Neutrophil (primary cell): ENCODE measurements at regions not wholly inside any gene's neighbourhood (a gene's known extent, or its start where the extent isn't known, plus 50 kb on each side); places are given as distances from the start of the nearest gene placed in this dataset.

Source experiments
- H3K27ac ChIP-seq: fragments of 200-600 bp; sonication (generic); 2 replicates; pipeline ENCODE4 v1.5.1; 2016; ENCODE audit warnings: mild to moderate bottlenecking, moderate library complexity
- H3K27me3 ChIP-seq: fragments of 200-600 bp; sonication (generic); 2 replicates; pipeline ENCODE4 v1.6.0; 2016; ENCODE audit warnings: mild to moderate bottlenecking
- H3K36me3 ChIP-seq: fragments of 200-600 bp; sonication (generic); 2 replicates; pipeline ENCODE4 v1.5.1; 2017
- H3K4me1 ChIP-seq, 2 experiments: fragments of 200-600 bp in 1 of 2; sonication (generic) in 1 of 2; 1 replicate in 1 of 2; 2 replicates in 1 of 2; pipeline versions ENCODE4 v1.5.1 to v1.6.1; 2013 to 2016; ENCODE audit warnings: low read depth in 1 of 2, low read length in 1 of 2, mild to moderate bottlenecking in 1 of 2, moderate library complexity in 1 of 2; ENCODE audit not compliant: control insufficient read depth in 1 of 2, insufficient read depth in 1 of 2
- H3K4me3 ChIP-seq, 2 experiments: fragments of 200-600 bp in 1 of 2; sonication (generic) in 1 of 2; 1 replicate in 1 of 2; 2 replicates in 1 of 2; pipeline ENCODE4 v1.5.1; 2013 to 2016; ENCODE audit warnings: low read depth in 1 of 2, low read length in 1 of 2, mild to moderate bottlenecking in 1 of 2, moderate library complexity in 1 of 2
- H3K9me3 ChIP-seq: fragments of 200-600 bp; sonication (generic); 2 replicates; pipeline ENCODE4 v1.5.1; 2016
- TF ChIP-seq, protein P1 (sequence below): fragments of 200-600 bp; sonication (generic); IDR thresholded peaks from 2 replicates; pipeline ENCODE4 v1.5.1; 2016; ENCODE audit warnings: antibody characterized with exemption

DNA sequence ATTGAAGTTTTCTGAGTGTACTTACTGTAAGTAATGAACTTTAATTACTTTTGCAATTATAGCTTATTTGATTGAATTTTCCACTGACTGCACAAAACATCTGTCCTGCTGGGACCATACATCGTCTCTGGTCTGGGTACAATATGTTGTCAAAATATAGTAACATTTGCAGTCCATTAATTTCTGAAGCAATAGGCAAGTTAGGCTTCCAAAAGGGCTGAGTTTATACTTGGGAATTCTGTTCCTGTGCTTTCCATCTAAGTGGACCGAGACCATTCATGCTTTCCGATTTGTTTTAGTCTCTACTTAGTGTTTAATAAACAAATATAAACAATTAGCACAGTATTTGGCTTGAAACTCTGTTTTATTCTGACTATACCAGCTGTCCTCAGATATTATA is 139.3 kb downstream of the RFPL4B start:
- TF ChIP-seq, protein P1, sequence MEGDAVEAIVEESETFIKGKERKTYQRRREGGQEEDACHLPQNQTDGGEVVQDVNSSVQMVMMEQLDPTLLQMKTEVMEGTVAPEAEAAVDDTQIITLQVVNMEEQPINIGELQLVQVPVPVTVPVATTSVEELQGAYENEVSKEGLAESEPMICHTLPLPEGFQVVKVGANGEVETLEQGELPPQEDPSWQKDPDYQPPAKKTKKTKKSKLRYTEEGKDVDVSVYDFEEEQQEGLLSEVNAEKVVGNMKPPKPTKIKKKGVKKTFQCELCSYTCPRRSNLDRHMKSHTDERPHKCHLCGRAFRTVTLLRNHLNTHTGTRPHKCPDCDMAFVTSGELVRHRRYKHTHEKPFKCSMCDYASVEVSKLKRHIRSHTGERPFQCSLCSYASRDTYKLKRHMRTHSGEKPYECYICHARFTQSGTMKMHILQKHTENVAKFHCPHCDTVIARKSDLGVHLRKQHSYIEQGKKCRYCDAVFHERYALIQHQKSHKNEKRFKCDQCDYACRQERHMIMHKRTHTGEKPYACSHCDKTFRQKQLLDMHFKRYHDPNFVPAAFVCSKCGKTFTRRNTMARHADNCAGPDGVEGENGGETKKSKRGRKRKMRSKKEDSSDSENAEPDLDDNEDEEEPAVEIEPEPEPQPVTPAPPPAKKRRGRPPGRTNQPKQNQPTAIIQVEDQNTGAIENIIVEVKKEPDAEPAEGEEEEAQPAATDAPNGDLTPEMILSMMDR: no peak
- Histone ChIP-seq H3K9me3 (no peaks in the 10 kb centered on the region), H3K27ac (no peak overlapping the region), H3K4me1 (no peaks in the 10 kb centered on the region), H3K36me3 (no peaks in the 10 kb centered on the region), H3K4me3 (no peak overlapping the region), H3K27me3 (no peaks in the 10 kb centered on the region)

DNA sequence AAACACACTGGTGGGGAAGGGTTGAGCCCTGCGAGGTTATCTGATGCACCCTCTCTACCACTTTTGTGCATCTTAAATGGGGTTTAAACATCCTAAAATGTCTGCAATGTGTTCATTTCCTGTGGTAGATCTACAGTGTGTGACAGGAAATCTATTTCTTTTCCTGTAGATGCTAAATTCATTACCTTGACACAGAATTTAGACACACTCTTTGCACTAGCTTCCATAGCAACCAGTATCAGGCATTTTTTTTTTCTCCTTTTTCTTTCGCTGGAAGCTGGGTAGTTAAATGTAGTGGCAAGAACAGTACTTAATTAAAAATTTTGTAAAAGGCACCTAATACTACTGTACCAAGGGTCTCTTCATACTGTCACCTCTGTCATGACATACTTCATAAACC is 141.1 kb downstream of the RFPL4B start:
- Histone ChIP-seq H3K27me3 (no peaks in the 10 kb centered on the region), H3K27ac (no peak overlapping the region), H3K36me3 (no peaks in the 10 kb centered on the region), H3K9me3 (no peaks in the 10 kb centered on the region), H3K4me3 (no peak overlapping the region), H3K4me1 (no peaks in the 10 kb centered on the region)
- TF ChIP-seq, protein P1: no peak

DNA sequence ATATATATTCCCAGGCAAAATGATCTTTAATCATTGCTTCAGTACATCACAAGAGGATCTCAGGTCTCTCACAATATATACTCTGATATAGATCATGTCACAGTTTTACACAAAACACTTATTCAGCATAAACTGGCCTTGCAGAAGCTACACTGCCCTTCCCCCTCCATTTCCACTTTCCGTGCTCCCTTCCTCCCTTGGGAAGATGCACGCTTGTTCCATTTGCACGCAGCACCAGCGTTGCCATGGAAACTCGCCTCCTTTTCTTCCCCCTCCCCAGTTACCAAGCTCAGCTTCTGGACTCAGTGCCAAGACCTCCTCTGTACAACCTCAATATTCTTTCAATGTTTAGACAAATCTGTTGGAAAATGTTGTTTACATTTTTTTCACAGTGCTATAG is 154.6 kb downstream of the RFPL4B start:
- H3K27me3 ChIP-seq: no peaks in the 10 kb centered on the region
- H3K36me3 ChIP-seq: no peaks in the 10 kb centered on the region
- no peaks in the 10 kb centered on the region for H3K4me1 ChIP-seq
- no peak overlapping the region for H3K27ac ChIP-seq
- no peaks in the 10 kb centered on the region for H3K9me3 ChIP-seq
- TF ChIP-seq, protein P1: no peak
- H3K4me3 ChIP-seq: no peak overlapping the region

DNA sequence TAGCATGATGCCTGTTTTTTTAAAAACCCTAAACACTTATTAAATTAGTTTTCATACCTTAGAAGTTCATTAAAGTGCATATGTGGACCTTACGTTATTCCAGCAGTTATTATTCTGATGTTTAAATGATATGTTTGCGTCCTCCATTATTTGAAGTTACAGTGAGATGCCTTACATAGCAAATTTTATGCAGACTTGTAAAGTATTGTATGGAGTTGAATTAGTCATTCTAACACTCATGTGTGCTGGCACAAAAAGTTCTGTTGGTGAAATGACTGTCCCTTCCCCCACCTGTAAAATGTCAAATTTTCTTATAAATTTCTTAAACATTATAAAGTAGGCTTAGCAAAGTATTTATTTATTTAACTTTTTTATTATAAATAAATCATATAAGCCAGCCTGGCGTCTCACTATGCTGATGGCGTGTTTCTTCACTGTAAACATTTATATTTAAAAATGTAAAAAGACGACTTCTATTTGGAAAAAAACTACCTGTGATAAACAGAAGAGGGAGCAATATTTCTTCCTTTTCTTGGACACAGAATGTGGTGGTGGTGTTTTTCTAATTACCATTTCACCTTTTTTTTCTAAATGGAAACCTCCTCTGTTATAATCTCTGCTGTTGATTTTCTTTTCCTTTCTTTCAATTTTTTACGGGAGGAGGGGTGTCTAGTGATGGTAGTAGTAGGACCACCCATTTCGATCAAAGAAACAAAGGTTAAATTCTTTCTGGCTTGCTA is 155.4 kb downstream of the RFPL4B start:
- TF ChIP-seq, protein P1: no peak
- no peaks in the 10 kb centered on the region for H3K36me3 ChIP-seq
- H3K27ac ChIP-seq: no peak overlapping the region
- H3K4me3 ChIP-seq: no peak overlapping the region
- H3K9me3 ChIP-seq: no peaks in the 10 kb centered on the region
- no peaks in the 10 kb centered on the region for H3K27me3 ChIP-seq
- H3K4me1 ChIP-seq: no peaks in the 10 kb centered on the region

DNA sequence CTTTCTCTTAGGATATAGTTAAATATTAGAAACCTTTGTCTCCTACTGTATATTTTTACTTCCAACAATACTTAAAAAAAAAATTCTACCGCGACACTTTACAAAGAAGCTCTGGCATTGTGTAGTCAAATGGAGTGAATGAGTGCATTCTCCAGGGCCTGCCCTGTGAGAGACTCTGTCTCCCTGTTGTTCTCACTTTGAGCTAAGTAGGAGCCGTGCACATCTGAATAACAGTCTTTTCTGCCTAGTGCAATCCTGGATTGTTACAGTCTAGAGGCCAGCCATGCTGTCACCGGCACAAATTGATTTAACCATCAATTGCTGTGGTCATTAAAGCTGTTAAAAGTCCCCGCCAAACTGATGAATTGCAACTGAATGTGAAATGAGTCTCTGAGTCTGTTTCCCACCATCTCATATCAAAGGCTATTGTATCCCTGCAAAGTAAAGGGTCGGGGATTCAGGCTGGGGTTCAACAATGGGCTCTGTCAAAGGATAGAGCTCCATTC is 156.0 kb downstream of the RFPL4B start:
- H3K4me1 ChIP-seq: no peaks in the 10 kb centered on the region
- no peaks in the 10 kb centered on the region for H3K9me3 ChIP-seq
- no peak overlapping the region for H3K27ac ChIP-seq
- H3K4me3 ChIP-seq: no peak overlapping the region
- no peaks in the 10 kb centered on the region for H3K36me3 ChIP-seq
- TF ChIP-seq, protein P1: no peak
- no peaks in the 10 kb centered on the region for H3K27me3 ChIP-seq
